AML-193 (cell line): ENCODE measurements at regions not wholly inside any gene's neighbourhood (a gene's known extent, or its start where the extent isn't known, plus 50 kb on each side); places are given as distances from the start of the nearest gene placed in this dataset.
"Not testable (repeated sequence)": the region's sequence is repeated elsewhere in the genome, so short reads cannot be mapped to it uniquely, and the experiment has no call there.

Experiments
- DNase-seq, 2 experiments: peaks; one replicate each; lab custom pipeline; 2025; lab: John Stamatoyannopoulos, UW

- DNase-seq: no peak
Measured at GRCh38 chr10:37733822-37734221, 123.6 kb downstream of the ZNF248 start.

GRCh38 chr10:37732685-37733084 is 124.7 kb downstream of the ZNF248 start:
- DNase-seq: no peak

GRCh38 chr10:37728830-37729229 is 128.6 kb downstream of the ZNF248 start:
- no peak for DNase-seq

GRCh38 chr10:37727491-37728352 is 129.7 kb downstream of the ZNF248 start:
- no peak for DNase-seq

- DNase-seq: no peak
Measured at GRCh38 chr10:37721100-37721499, 136.3 kb downstream of the ZNF248 start.

- DNase-seq: not testable (repeated sequence)
Measured at GRCh38 chr10:37718060-37718459, 139.3 kb downstream of the ZNF248 start.

- DNase-seq: no peak
Measured at GRCh38 chr10:37713642-37714041, 143.8 kb downstream of the ZNF248 start.

- no peak for DNase-seq
Measured at GRCh38 chr10:37713132-37713501, 144.3 kb downstream of the ZNF248 start.

GRCh38 chr10:37712489-37713131 is 144.8 kb downstream of the ZNF248 start:
- no peak for DNase-seq

GRCh38 chr10:37711617-37712488 is 145.6 kb downstream of the ZNF248 start:
- DNase-seq: no peak

GRCh38 chr10:37710831-37711616 is 146.4 kb downstream of the ZNF248 start:
- no peak for DNase-seq

- no peak for DNase-seq
Measured at GRCh38 chr10:37707829-37708578, 149.4 kb downstream of the ZNF248 start.

GRCh38 chr10:37704566-37704965 is 152.8 kb downstream of the ZNF248 start:
- no peak for DNase-seq

GRCh38 chr10:37703833-37704382 is 153.5 kb downstream of the ZNF248 start:
- no peak for DNase-seq

GRCh38 chr10:37703114-37703513 is 154.3 kb downstream of the ZNF248 start:
- DNase-seq: no peak

- DNase-seq: no peak
Measured at GRCh38 chr10:37701781-37702493, 155.5 kb downstream of the ZNF248 start.

GRCh38 chr10:37700886-37701780 is 156.3 kb downstream of the ZNF248 start:
- no peak for DNase-seq

GRCh38 chr10:37687581-37687980 is 169.8 kb downstream of the ZNF248 start:
- no peak for DNase-seq
